WERI-Rb-1 (cell line): ENCODE measurements at regions not wholly inside any gene's neighbourhood (a gene's known extent, or its start where the extent isn't known, plus 50 kb on each side); places are given as distances from the start of the nearest gene placed in this dataset.

ENCODE experiments used
- DNase-seq: peaks from one replicate; pipeline ENCODE4 v3.0.0-alpha.2; 2020
- H3K27ac ChIP-seq: fragments of 250-450 bp; sonication (Bioruptor Pico); 2 replicates; pipeline ENCODE4 v1.5.1; 2020; ENCODE audit warnings: mild to moderate bottlenecking, moderate library complexity
- H3K27me3 ChIP-seq: fragments of 250-450 bp; sonication (Bioruptor Pico); 2 replicates; pipeline ENCODE4 v1.5.1; 2021; ENCODE audit warnings: mild to moderate bottlenecking, low read depth, moderate library complexity; ENCODE audit not compliant: insufficient read depth, severe bottlenecking
- H3K36me3 ChIP-seq: fragments of 250-450 bp; sonication (Bioruptor Pico); 2 replicates; pipeline ENCODE4 v1.5.1; 2020; ENCODE audit warnings: mild to moderate bottlenecking, moderate library complexity
- H3K4me3 ChIP-seq: 2 replicates; pipeline ENCODE4 v1.5.1; 2011; ENCODE audit warnings: low read depth, mild to moderate bottlenecking, control low read depth, low read length
- H3K9me3 ChIP-seq: fragments of 250-450 bp; sonication (Bioruptor Pico); 2 replicates; pipeline ENCODE4 v1.5.1; 2021; ENCODE audit warnings: mild to moderate bottlenecking, moderate library complexity; ENCODE audit not compliant: severe bottlenecking
- CTCF ChIP-seq: IDR thresholded peaks from 2 replicates; pipeline ENCODE4 v1.5.1; 2011; ENCODE audit warnings: low read depth, mild to moderate bottlenecking, control low read depth, inconsistent platforms, low read length

GRCh38 chr20:12028771-12029170 lies 111.1 kb downstream of the BTBD3 start:
- Histone ChIP-seq H3K27ac (no peak overlapping the region), H3K27me3 (no peaks in the 10 kb centered on the region), H3K4me3 (no peak overlapping the region), H3K9me3 (no peaks in the 10 kb centered on the region), H3K36me3 (no peaks in the 10 kb centered on the region)
- TF ChIP-seq CTCF: no peak
- no peak for DNase-seq

GRCh38 chr20:12030470-12030869 lies 112.8 kb downstream of the BTBD3 start:
- no peaks in the 10 kb centered on the region for H3K9me3 ChIP-seq
- no peaks in the 10 kb centered on the region for H3K27me3 ChIP-seq
- H3K4me3 ChIP-seq: no peak overlapping the region
- H3K27ac ChIP-seq: no peak overlapping the region
- no peak for TF ChIP-seq CTCF
- no peak for DNase-seq
- no peaks in the 10 kb centered on the region for H3K36me3 ChIP-seq

- no peak for TF ChIP-seq CTCF
These were observed 118.4 kb downstream of the BTBD3 start for GRCh38 chr20:12036142-12036541.

GRCh38 chr20:12037521-12037920 lies 119.8 kb downstream of the BTBD3 start:
- Histone ChIP-seq H3K27ac (no peak overlapping the region), H3K9me3 (no peaks in the 10 kb centered on the region)
- DNase-seq: no peak

More at GRCh38 chr20:12036142-12036541, 118.4 kb downstream of the BTBD3 start:
- H3K36me3 ChIP-seq: no peaks in the 10 kb centered on the region
- no peaks in the 10 kb centered on the region for H3K9me3 ChIP-seq
- H3K27me3 ChIP-seq: no peaks in the 10 kb centered on the region
- H3K4me3 ChIP-seq: no peak overlapping the region
- no peak for DNase-seq
- no peak overlapping the region for H3K27ac ChIP-seq

GRCh38 chr20:12040261-12040660 lies 122.6 kb downstream of the BTBD3 start:
- Histone ChIP-seq H3K36me3 (no peaks in the 10 kb centered on the region), H3K9me3 (no peaks in the 10 kb centered on the region), H3K27ac (no peak overlapping the region), H3K27me3 (no peaks in the 10 kb centered on the region), H3K4me3 (no peak overlapping the region)
- DNase-seq: no peak
- TF ChIP-seq CTCF: no peak

More at GRCh38 chr20:12037521-12037920, 119.8 kb downstream of the BTBD3 start:
- Histone ChIP-seq H3K36me3 (no peaks in the 10 kb centered on the region), H3K27me3 (no peaks in the 10 kb centered on the region), H3K4me3 (no peak overlapping the region)
- no peak for TF ChIP-seq CTCF

- Histone ChIP-seq H3K4me3 (no peak overlapping the region), H3K27me3 (no peaks in the 10 kb centered on the region), H3K27ac (no peak overlapping the region), H3K36me3 (no peaks in the 10 kb centered on the region), H3K9me3 (no peaks in the 10 kb centered on the region)
- no peak for TF ChIP-seq CTCF
- DNase-seq: no peak
These were observed 127.3 kb downstream of the BTBD3 start for GRCh38 chr20:12044969-12045368.
